ENCODE measurements at regions not wholly inside any gene's neighbourhood (a gene's known extent, or its start where the extent isn't known, plus 50 kb on each side); places are given as distances from the start of the nearest gene placed in this dataset.

DNA sequence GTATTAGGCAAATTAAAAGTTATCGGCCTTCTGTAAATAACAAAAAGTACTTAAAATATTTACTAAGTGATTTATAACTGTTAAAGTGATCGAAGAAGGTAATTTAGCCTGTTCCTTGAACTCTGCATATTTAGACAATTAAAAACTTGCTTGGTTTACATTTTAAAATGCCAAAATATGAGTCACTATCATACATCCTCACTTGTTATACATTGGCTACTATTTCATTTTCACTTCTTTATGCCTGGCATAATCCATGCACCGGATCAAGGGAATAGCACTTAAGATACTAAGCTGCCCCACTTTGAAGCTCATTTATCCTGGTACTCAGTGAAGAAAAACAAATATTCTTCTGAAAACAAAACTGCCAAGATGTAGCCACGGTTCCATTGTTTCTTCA is 344.6 kb downstream of the UBE3D start:
- WGBS (ENCODE audit: insufficient coverage, insufficient replicate concordance, low lambda C conversion rate, missing lambda C conversion rate) = 70% methylated on average over 4 of the region's 4 CpGs

GRCh38 chr6:82735790-82736189 is 329.9 kb downstream of the UBE3D start:
- H2AFZ ChIP-seq (ENCODE audit: control insufficient read depth, low read depth, low read length) = no peak overlapping the region
- H3K36me3 ChIP-seq (ENCODE audit: control insufficient read depth in 2 of 2, insufficient read depth in 2 of 2, low read length in 1 of 2) = no peaks in the 10 kb centered on the region
- DNase-seq (ENCODE audit: low read depth, low spot score) = no peak
- intact Hi-C loops (cut with micrococcal nuclease; ENCODE audit: unreplicated experiment) (no loop called here), in situ Hi-C loops (cut with MboI) (no loop called here)
- ChIA-PET POLR2A (no interaction called here), RAD21 (ENCODE audit: unreplicated experiment) (no interaction called here), SMC1A (ENCODE audit: uncharacterized antibody, unreplicated experiment) (no interaction called here), CTCF (no interaction called here)
- FAIRE-seq = no peak
- no peak overlapping the region for H3K9ac ChIP-seq (ENCODE audit: control insufficient read depth, insufficient read depth, low read length)
- no peaks in the 10 kb centered on the region for H3K79me2 ChIP-seq (ENCODE audit: control insufficient read depth, insufficient read depth, low read length)
- WGBS (ENCODE audit: insufficient coverage, insufficient replicate concordance, low lambda C conversion rate, missing lambda C conversion rate) = 2% methylated on average over 4 of the region's 4 CpGs
- no TSS peak for BruUV-seq (replicated peaks)
- no peak for ATAC-seq
- H3K27ac ChIP-seq (ENCODE audit: control insufficient read depth, insufficient read depth) = no peak overlapping the region
- H3K27me3 ChIP-seq (replicated peaks in 1 of 2; ENCODE audit: control insufficient read depth in 2 of 2, insufficient read depth in 2 of 2, low read length in 1 of 2) = no peaks in the 10 kb centered on the region; a peak in 1 of 4 replicates
- no peak overlapping the region for H3K4me2 ChIP-seq (ENCODE audit: control insufficient read depth, insufficient read depth)
- no peaks in the 10 kb centered on the region for H3K4me1 ChIP-seq (ENCODE audit: control insufficient read depth, insufficient read depth, low read length)
- no peak overlapping the region for H3K4me3 ChIP-seq
- no peaks in the 10 kb centered on the region for H4K20me1 ChIP-seq (ENCODE audit: control insufficient read depth, insufficient read depth)
- no peak for TF ChIP-seq PAX5 (IDR thresholded peaks at IDR 0.05; ENCODE audit: borderline replicate concordance, low read depth, low read length)
- no peak for TF ChIP-seq EED (IDR thresholded peaks at IDR 0.05; ENCODE audit: low read depth)
- TF ChIP-seq STAT1 (conservative IDR thresholded peaks at IDR 0.05) = no peak
- no peaks in the 10 kb centered on the region for H3K9me3 ChIP-seq (replicated peaks; ENCODE audit: control insufficient read depth, insufficient read depth, low read length)

More for the DNA sequence above, 344.6 kb downstream of the UBE3D start:
- H3K4me2 ChIP-seq (ENCODE audit: control insufficient read depth, insufficient read depth) = no peak overlapping the region
- H3K4me1 ChIP-seq (ENCODE audit: control insufficient read depth, insufficient read depth, low read length) = no peaks in the 10 kb centered on the region
- ATAC-seq = no peak
- ChIA-PET POLR2A (no interaction called here), CTCF (interaction anchor here (2.4 kb wide), 1 partner anchor 8 kb away, joined by 10 read pairs; no protein-coding TSS in a partner anchor), RAD21 (ENCODE audit: unreplicated experiment) (no interaction called here), SMC1A (ENCODE audit: uncharacterized antibody, unreplicated experiment) (no interaction called here)
- no peak overlapping the region for H3K27ac ChIP-seq (ENCODE audit: control insufficient read depth, insufficient read depth)
- no peak for DNase-seq (ENCODE audit: low read depth, low spot score)
- no peaks in the 10 kb centered on the region for H4K20me1 ChIP-seq (ENCODE audit: control insufficient read depth, insufficient read depth)
- no peaks in the 10 kb centered on the region for H3K36me3 ChIP-seq (ENCODE audit: control insufficient read depth in 2 of 2, insufficient read depth in 2 of 2, low read length in 1 of 2)
- intact Hi-C loops (cut with micrococcal nuclease; ENCODE audit: unreplicated experiment) (no loop called here), in situ Hi-C loops (cut with MboI) (no loop called here)
- no peak overlapping the region for H2AFZ ChIP-seq (ENCODE audit: control insufficient read depth, low read depth, low read length)
- no TSS peak for BruUV-seq (replicated peaks)
- H3K79me2 ChIP-seq (ENCODE audit: control insufficient read depth, insufficient read depth, low read length) = no peaks in the 10 kb centered on the region
- FAIRE-seq = no peak
- H3K9ac ChIP-seq (ENCODE audit: control insufficient read depth, insufficient read depth, low read length) = no peak overlapping the region
- H3K27me3 ChIP-seq (replicated peaks in 1 of 2; ENCODE audit: control insufficient read depth in 2 of 2, insufficient read depth in 2 of 2, low read length in 1 of 2) = no peaks in the 10 kb centered on the region
- H3K9me3 ChIP-seq (replicated peaks; ENCODE audit: control insufficient read depth, insufficient read depth, low read length) = no peaks in the 10 kb centered on the region
- no peak for TF ChIP-seq ZNF274 (IDR thresholded peaks at IDR 0.05; ENCODE audit: insufficient read depth, insufficient read length)
- no peak for TF ChIP-seq HDAC6 (IDR thresholded peaks at IDR 0.05; ENCODE audit: unreplicated experiment)
- TF ChIP-seq, protein P1, sequence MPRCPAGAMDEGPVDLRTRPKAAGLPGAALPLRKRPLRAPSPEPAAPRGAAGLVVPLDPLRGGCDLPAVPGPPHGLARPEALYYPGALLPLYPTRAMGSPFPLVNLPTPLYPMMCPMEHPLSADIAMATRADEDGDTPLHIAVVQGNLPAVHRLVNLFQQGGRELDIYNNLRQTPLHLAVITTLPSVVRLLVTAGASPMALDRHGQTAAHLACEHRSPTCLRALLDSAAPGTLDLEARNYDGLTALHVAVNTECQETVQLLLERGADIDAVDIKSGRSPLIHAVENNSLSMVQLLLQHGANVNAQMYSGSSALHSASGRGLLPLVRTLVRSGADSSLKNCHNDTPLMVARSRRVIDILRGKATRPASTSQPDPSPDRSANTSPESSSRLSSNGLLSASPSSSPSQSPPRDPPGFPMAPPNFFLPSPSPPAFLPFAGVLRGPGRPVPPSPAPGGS (IDR thresholded peaks at IDR 0.05; ENCODE audit: borderline replicate concordance, insufficient read depth, low read depth, low read length, poor library complexity, severe bottlenecking) = no peak
- no peak for TF ChIP-seq STAT1 (conservative IDR thresholded peaks at IDR 0.05)
- TF ChIP-seq CEBPB (IDR thresholded peaks at IDR 0.05; ENCODE audit: borderline replicate concordance in 1 of 2, low read depth in 2 of 2, low read length in 2 of 2) = no peak
- no peak for TF ChIP-seq NR2C1 (IDR thresholded peaks at IDR 0.05)
- TF ChIP-seq ASH2L (IDR thresholded peaks at IDR 0.05; ENCODE audit: borderline replicate concordance, low read depth) = no peak
- no peak for TF ChIP-seq YY1 (IDR thresholded peaks at IDR 0.05; ENCODE audit: low read depth, low read length)
- no peak overlapping the region for H3K4me3 ChIP-seq
